LNCAP (cell line): ENCODE measurements at regions not wholly inside any gene's neighbourhood (a gene's known extent, or its start where the extent isn't known, plus 50 kb on each side); places are given as distances from the start of the nearest gene placed in this dataset.

Source experiments
- CTCF ChIP-seq: fragments of 450-650 bp; IDR thresholded peaks from 2 replicates; pipeline ENCODE4 v1.5.1; 2017; ENCODE audit warnings: mild to moderate bottlenecking

GRCh38 chr15:52858782-52859176, 68.6 kb upstream of the ONECUT1 start:
- no peak for TF ChIP-seq CTCF

GRCh38 chr15:52857937-52858781, 68.0 kb upstream of the ONECUT1 start:
- no peak for TF ChIP-seq CTCF

- TF ChIP-seq CTCF, result no peak
Measured at GRCh38 chr15:52857471-52857870, 67.3 kb upstream of the ONECUT1 start.

GRCh38 chr15:52856286-52856685, 66.2 kb upstream of the ONECUT1 start:
- TF ChIP-seq CTCF, result no peak

GRCh38 chr15:52855157-52855556, 65.0 kb upstream of the ONECUT1 start:
- TF ChIP-seq CTCF, result no peak

- no peak for TF ChIP-seq CTCF
Measured at GRCh38 chr15:52844823-52845222, 54.7 kb upstream of the ONECUT1 start.
